HG02759 (cell line): ENCODE measurements at regions not wholly inside any gene's neighbourhood (a gene's known extent, or its start where the extent isn't known, plus 50 kb on each side); places are given as distances from the start of the nearest gene placed in this dataset.

ENCODE experiments used
- ATAC-seq: cut with Tn5 transposase; IDR thresholded peaks from one replicate; pipeline ENCODE4 v1.9.1; 2021; ENCODE audit warnings: mild to moderate bottlenecking, moderate library complexity; ENCODE audit not compliant: unreplicated experiment

DNA sequence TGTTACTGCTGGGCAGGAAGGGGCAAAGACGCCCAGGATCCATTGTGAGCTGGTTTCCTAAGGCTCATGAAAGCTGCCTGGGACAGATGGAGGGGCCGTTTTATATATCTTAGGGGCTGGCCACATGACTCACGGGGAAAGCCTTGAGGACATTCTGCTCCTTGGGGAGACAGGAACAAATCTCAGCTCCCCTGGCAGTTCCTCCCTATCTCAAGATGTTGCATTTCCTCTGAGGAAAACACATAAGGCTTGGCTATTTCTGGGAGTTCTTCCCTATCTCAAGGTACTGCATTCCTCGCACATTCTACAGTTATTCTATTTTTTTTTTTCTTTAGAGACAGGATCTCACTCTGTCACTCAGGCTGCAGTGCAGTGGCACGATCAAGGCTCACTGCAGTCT lies 804.6 kb upstream of the TENM3 start:
- ATAC-seq: no peak

DNA sequence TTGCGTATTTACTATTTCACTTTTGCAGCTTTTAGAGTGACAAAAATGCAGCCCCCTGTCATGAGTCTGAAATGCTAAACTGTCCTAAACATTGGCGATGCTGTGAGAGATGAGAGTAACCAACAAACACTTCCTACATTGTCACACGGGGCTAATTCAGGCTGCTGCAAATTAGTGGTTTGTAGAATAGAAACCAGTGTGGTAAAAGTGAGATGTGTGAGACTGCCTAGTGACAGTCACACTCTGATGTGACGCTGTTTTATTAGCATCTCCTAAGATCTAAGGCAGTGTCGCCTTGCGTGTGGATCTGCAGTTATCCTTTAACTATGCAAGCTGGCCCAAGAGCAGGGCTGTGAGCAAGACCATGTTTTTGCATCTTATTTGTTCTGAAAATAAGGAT lies 800.2 kb upstream of the TENM3 start:
- no peak for ATAC-seq

DNA sequence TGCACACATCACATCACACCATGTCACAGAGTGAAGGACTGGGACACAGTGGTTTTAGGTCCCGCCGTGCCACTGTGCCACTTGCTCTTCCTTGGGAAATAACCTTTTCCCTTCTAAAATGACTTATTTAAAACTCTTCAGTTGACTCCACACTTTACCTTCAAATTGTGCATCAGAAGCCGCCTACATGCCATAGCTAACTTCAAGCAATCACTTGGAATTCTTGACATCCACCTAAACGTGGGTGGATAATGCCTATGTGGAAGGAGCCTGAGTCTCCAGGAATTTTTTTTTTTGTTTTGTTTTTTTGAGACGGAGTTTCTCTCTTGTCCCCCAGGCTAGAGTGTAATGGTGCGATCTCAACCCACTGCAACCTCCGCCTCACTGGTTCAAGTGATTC lies 777.4 kb upstream of the TENM3 start:
- ATAC-seq: no peak

DNA sequence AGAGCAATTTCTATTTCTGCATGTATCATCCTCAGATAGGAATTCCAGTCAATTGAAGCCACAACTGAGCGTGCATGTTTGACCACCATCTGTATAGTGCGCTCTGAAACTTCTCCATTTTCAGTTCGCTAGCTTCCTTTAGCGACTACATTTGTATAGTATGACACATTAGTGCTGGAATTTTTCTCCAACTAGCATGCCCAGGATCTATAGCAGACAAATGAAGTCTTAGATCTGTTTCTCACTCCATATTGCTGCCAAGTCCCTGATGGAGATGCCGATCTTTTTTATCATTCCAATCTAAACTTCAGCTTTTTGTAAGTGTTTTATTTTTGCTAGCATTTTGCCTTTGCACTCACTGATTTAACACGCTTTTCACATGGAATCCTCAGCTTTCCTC lies 774.8 kb upstream of the TENM3 start:
- ATAC-seq: no peak

DNA sequence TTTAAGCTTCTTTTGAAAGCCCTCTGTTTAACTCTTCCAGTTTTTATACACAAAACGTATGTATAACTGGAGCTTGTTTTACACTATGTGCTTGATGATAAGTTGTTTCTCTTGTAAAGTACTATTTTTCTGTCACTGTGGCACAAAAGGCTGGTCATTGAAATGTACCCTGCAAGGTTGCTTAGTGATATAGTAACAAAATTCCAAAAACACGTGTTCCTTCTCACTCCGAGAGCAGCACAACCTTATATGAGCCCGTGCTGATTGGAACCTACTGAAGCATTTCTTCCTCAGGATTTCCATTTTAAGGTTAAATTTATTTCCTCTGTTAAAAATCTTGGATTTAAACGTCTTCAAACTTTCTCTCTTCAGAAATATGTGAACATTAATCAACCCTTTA lies 772.9 kb upstream of the TENM3 start:
- no peak for ATAC-seq

DNA sequence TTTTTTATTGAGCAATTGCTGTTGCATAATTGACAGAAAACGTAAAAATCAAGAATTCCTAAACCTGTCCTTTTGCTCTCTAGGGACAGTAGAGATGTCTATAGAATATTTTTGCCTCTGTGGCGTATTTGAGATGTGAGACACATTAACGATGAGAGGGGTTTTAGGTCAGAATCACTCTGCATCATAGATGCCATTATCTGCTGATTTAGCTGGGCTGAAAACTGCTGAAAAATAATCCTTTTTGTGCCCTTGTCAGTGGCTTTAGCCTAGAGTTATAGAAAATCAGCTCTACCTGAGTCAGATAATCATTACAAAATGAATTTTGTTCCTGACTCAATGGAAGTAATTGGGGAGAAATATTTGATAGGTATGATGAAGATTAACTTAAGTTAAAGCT lies 767.8 kb upstream of the TENM3 start:
- ATAC-seq: no peak

DNA sequence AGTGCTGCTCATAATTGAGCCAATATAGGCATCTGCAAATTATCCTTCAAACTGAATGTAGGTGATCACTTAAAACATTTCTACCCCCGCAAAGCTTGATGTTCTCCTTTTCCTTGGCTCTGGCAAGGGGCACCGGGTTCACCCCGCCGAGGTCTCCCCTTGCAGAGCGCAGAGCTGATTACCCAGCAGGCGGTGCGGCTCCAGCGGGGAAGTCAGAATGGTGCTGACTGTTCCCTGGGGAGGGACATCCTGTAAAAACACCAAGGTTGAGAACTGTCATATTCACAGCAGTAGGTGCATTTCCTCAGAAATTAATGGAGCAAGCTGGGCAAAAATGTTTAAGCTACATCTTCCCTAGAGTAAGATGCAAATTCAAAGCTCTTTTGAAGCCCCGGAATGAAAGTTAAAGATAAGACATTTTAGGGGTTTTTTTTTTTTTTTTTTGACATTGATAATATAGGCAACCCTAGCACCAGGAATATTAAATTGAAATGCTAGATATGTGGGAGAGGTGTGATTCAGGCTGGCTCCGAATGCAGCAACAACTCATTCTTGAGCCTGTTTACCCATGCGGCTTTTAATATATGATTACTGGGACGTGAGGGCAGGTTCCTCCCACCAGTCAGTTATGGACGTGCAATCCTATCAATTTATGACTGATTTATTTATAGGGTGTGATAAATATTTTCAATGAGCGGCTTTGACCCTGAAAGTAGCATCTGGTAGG lies 767.3 kb upstream of the TENM3 start:
- ATAC-seq: no peak

DNA sequence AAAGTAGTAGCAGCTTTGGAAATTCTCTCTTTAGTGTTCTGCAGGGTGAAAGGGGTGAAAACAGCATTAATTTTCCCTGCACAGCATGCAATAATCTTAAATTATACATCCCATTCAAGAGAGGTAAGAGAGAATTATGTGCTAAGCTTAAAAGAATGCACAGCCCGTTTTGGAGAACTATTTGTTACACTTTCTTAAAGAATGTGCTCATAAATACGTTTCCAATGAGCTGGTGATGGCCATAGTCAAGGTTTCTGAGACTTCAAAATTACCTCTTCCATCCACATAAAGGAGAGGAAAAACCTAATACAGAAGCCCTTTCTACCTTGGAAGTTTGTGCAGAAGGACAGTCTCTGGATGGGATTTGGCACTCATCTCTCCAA lies 766.7 kb upstream of the TENM3 start:
- no peak for ATAC-seq

DNA sequence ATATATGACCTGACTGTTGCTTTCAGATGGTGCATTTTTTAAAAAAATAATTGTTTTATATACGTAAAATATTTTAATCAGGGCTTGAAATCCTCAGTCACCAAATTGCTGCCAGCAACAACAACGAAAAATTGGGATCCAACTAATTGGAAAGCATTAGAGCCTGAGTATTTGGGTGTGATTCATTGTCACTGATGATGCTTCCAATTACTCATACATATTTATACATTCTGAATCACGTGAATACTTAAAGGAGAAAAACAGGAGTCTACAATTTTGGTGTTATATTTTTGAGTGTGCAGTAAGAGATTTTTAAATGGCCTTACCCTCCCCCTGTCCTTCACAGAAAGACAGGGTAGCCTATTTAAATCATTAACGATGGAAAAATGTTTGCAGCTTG lies 765.6 kb upstream of the TENM3 start:
- no peak for ATAC-seq

DNA sequence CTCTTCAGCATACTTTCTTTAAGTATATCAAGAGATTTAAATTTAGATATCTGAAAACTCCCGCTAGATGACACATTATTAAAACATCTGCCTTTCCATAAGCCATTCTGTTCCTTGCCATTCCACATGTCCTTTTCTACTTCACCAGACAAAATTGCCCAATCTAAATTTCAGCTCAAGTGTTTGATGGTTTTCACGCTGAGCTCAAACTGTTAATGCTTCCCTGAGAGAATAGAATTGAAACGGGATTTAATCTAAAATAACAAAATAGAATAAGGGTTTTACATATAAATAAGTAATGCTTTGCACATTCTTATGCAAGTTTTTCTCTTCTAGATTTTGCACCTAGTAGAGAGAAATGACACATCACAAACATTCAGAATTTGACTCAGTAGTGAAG lies 764.5 kb upstream of the TENM3 start:
- ATAC-seq: no peak

DNA sequence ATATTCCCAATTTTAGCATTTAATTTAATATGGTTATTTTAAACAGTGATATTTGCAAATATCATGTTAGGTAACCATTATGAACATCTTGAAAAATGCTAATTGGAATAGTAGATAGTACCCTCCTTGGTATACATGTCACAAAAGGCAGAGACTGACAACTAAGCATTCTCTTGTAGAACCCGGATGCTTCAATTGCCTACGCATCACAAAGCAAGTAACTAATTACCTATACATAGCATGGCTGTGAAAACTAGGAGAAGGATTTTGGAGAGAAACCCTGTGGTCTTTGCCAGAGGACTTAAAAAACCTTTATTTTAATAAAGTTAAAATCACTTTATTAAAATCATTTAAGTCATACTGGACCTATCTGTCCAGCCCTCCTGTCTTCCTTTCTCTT lies 764.1 kb upstream of the TENM3 start:
- ATAC-seq: no peak

DNA sequence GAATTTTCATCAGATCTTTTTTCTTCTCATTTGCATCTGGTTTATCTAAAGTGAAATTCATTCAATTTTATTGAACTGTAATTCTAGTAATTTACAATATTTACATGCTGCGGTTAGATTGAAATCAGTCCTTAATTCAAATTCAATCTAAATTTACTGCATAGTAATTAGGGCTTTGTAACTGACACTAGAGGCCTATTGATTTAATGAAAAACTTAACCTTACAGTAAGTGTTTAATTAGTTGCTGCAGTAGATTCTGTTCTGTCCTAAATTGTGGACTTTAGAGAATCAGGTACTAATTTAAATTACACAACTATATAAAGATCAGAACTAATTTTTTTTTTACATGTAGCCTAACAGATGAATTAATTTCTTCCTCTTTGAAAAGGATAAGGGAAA lies 758.8 kb upstream of the TENM3 start:
- ATAC-seq: no peak

DNA sequence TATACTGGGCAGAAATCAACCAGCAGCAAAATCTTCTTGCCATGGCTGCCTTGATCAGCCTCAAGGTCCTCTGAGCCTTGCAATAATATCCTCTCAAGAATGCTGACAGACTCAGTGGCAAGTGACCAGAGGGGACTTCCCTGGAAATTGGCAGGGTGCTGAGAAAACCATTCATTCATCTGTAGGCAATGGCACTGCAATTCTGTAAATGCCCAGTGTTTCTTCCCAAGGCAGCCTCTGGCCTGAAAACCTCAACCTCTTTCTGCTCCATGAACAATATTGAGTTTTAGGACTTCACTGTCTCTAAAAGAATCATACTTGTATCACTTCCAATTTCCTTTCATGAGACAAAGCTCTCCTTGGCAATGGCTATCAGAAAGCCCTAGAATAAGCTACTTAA lies 754.3 kb upstream of the TENM3 start:
- ATAC-seq: no peak

DNA sequence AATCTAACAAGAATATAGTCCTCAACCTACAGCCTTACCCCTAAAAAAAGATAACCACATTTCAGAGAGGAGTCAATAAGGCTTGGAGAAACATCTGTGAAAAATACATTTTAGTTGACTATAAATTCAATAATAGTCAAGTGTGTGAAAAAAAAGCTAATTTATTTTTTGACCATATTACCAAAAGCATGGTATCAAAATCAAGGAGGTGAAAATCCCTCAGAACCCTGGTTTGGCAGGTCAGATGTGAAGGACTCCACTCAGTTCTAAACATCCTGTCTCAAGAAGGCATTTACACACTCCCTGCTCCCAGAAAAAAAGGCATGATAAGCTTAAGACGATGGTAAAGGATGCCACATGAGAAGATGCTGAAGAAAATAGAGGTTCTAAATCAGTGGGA lies 745.1 kb upstream of the TENM3 start:
- ATAC-seq: no peak

DNA sequence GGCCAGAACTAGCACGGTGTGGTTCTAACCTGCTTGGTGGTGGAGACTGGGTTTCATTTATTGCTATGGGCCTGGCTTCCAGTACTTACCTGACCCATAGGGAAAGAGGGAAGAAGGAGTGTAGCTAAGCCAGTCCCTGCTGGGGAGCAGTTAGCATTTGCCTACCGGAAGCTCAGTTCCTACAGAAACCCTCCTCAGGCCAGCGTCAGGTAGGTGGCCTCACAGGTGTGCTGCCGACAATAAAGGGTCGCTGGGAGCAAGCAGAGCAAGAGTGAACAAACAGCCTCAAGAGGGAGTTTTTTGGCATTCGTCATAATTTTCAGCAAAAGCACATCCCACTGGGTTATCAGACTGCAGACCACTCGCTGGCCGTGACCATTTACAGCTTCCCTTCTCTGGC lies 740.6 kb upstream of the TENM3 start:
- no peak for ATAC-seq

DNA sequence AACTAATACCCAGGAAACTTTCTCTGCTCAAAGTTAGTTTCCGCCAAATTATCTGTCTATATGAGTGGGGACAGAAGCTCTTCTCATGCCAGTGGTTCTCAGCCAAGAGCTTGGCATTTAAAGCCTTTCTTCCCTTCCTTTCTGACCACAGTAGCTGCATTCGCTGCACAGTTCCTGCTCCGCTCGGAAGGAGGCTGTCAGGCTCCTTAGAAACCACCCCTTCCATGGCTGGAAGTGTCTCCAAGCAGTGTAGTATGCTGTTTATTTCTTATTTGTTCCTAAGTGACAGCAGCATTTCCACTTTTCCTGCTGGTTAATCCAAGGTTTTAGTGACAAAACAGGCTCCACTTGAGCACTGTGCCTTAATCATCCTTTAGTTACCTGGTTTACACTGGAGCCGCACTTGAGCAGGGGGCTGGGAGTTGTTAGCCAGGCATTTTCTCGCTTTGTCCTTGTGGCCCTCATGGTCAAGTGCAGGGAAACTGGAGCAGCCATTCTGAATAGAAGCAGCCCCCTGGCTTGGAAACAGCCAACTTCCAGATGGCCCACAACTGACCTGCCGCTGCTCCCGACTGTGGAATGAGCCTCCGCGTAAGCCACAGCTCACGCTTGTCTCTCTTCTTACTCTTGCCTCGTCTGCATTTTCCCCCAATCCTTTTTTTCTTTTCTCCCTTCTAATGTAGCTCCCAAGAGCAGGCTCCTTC lies 739.4 kb upstream of the TENM3 start:
- no peak for ATAC-seq

DNA sequence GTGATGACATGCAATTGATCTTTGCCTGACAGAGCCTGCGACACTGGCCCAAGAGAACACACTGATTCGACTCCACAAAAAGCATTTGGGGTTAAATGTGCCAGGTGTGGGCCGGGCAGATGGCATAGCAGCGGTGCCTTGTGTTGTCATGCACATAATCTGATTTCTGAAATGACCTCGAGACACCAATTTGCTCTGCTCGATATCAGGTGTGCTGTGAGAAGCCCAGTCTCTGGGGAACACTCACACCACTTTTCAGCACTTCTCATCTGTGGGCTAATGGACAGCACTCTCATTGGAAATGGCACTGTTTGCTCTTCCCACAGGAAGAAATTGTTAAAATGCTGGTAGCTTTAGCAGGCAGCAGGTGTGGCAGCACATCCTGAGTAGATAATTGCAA lies 738.3 kb upstream of the TENM3 start:
- no peak for ATAC-seq

DNA sequence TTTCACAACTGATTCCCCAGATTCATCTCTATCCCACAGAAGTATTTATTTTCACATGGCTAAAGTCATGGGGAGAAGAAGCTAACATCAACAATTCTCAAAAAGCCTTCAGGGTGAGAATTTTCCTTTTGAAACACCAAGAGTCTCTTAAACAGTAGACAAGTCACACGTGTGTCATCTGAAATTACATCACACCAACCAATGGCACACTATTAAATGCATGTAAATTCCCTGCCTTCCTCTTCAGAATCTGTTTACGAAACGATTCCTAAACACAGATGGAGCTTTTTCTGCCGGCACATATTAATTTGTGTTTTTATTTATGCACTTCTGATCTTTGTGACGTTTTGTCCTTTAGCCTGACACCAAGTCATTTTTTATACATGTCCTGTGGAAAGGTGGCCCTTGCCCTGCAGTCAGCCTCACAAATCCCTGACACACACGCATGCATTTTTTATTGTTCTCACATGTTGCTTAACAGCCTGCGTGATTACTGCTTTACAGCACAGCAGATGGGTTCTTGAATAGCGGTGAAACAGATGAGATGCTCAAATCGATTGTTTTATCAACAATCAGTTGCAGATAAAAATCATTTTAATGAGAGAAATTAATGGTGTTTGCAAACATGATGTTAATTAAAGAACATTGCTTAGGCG lies 735.9 kb upstream of the TENM3 start:
- no peak for ATAC-seq

DNA sequence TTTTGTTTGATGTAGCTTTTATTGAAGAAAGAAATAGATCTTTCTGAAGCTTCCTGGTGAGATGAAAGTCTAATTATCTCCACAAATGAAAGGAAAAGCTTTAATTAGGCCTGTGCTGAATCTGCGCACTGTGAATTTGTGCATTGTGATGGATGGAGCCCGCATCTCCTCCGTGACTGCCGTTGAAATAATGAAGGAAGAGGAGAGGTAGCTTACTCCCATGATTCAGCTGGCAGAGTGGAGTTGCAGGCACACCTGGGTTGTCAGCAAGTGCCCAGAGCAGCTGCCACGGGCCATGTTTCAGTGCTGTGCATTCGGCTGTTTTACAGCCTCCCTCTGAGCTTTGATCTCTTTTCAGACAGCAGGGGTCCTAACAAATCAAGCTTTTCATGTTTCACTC lies 735.3 kb upstream of the TENM3 start:
- no peak for ATAC-seq

DNA sequence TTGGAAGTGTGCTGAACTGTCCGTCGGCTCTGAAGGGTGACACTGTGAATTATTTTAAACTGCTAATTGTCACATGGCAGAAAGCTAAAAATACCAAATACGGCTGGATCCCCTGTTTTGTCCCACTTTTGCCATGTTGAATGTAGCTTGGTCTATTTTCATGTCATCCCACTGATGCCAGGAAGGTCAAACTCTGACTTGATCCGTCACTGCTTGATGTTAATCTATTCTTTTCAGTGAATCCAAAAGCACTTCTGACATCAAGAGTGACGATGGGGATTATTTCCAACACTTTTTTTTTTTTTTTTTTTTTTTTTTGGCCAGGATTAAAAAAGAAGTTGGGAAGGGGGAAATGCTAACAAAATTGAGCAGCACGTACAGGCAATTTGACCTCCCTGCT lies 734.6 kb upstream of the TENM3 start:
- no peak for ATAC-seq

DNA sequence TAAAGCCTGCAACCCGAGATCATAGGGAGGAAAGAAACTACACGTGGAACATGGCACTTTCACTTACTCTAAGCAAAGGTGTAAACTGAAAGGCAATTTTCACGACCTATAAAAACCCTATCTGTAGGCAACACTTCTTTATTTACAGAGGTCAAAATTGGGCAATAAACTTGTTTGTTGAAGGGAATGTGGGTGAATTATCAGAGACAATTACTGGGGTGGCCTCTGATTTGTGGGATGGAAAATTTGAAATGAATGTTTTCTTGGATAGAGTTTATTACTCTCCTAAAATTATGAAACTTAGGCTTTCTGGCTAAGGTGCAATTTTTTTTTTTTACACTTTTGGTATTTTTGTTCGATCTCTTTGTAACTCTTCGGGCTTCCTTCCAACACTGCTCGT lies 734.1 kb upstream of the TENM3 start:
- no peak for ATAC-seq

DNA sequence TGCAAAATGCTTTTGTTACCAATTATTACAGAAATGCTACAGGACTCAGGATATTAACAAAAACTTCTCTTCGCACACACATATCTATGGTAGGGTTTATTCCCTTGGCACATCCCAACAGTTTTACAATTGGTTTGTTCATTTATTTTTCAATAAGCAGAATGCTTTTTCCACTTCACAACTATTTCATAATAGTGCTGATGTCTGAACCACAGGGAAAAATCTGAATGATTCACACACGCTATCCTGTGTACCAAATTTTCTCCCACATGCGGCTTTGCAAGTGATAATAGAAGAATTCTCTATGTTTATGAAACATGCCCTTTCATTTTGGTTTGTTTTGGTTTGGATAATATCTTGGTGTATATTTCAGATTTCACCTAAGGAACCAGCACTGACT lies 725.7 kb upstream of the TENM3 start:
- no peak for ATAC-seq
